Neural cell (in vitro differentiated cells): ENCODE measurements at regions not wholly inside any gene's neighbourhood (a gene's known extent, or its start where the extent isn't known, plus 50 kb on each side); places are given as distances from the start of the nearest gene placed in this dataset.

ENCODE experiments used
- CTCF ChIP-seq: fragments of 450-650 bp; IDR thresholded peaks from 2 replicates; pipeline ENCODE4 v1.5.1; 2014; ENCODE audit warnings: antibody characterized with exemption, mild to moderate bottlenecking, moderate library complexity; ENCODE audit not compliant: poor library complexity, severe bottlenecking
- EP300 ChIP-seq: fragments of 450-650 bp; conservative IDR thresholded peaks from 2 replicates; pipeline ENCODE4 v1.6.1; 2014; ENCODE audit warnings: antibody characterized with exemption, mild to moderate bottlenecking, moderate library complexity; ENCODE audit not compliant: poor library complexity, severe bottlenecking
- EZH2 ChIP-seq: fragments of 200-600, 300-800 bp; shearing (Covaris generic), sonication (generic); IDR thresholded peaks from 2 replicates; pipeline ENCODE4 v1.6.1; 2014; ENCODE audit warnings: antibody characterized with exemption, low read length, borderline replicate concordance, mild to moderate bottlenecking; ENCODE audit not compliant: insufficient read depth, poor library complexity, severe bottlenecking
- MXI1 ChIP-seq: fragments of 450-650 bp; conservative IDR thresholded peaks from 2 replicates; pipeline ENCODE4 v1.6.1; 2014; ENCODE audit warnings: antibody characterized with exemption, mild to moderate bottlenecking; ENCODE audit not compliant: poor library complexity, severe bottlenecking
- POLR2AphosphoS5 ChIP-seq: IDR thresholded peaks from 2 replicates; pipeline ENCODE4 v1.6.1; 2012
- RAD21 ChIP-seq: fragments of 450-650 bp; conservative IDR thresholded peaks from 2 replicates; pipeline ENCODE4 v1.6.1; 2014; ENCODE audit warnings: antibody characterized with exemption, mild to moderate bottlenecking, moderate library complexity
- SMC3 ChIP-seq: fragments of 450-650 bp; conservative IDR thresholded peaks from 2 replicates; pipeline ENCODE4 v1.6.1; 2014; ENCODE audit warnings: antibody characterized with exemption, mild to moderate bottlenecking, moderate library complexity; ENCODE audit not compliant: poor library complexity
- TF ChIP-seq, protein P1 (sequence below): IDR thresholded peaks from 2 replicates; pipeline ENCODE4 v1.6.1; 2012; ENCODE audit warnings: borderline replicate concordance

DNA sequence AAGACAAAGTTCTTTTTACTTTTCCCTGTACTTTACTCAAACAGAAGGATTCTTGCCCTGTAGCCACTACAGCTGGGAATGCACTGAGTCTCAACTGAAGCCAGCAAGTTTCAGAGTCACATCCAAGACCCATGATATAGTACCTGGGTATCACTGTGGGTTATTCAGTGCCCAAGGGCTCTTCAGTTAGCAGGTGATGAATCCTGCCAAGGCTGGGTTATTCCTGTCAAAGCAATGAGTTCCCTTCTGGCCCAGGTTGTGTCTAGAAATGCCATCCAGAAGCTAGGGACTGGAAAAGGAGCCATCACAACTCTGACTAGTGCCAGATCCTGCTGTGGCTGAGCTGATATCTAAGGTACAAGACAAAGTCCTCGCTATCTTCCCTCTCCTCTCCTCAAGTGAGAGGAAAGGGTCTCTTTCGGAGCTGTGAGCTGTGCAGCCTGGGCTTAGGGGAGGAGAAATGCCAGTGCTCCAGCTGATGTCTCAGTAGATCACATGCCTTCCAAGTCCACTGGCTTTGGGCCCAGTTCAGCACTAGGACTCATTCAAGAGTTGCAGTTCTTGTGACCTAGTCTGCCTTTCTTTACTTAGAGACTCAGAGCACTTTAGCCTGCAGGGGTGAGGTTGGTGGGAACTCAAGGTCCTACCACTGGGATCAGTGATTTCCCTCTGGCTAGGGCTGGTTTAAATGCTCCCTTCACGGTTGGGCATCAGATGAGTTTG, 369.4 kb downstream of the TBX15 start:
- no peak for TF ChIP-seq CTCF
- TF ChIP-seq EP300 = no peak
- no peak for TF ChIP-seq POLR2AphosphoS5
- no peak for TF ChIP-seq RAD21
- TF ChIP-seq SMC3 = no peak
- no peak for TF ChIP-seq EZH2
- TF ChIP-seq, protein P1, sequence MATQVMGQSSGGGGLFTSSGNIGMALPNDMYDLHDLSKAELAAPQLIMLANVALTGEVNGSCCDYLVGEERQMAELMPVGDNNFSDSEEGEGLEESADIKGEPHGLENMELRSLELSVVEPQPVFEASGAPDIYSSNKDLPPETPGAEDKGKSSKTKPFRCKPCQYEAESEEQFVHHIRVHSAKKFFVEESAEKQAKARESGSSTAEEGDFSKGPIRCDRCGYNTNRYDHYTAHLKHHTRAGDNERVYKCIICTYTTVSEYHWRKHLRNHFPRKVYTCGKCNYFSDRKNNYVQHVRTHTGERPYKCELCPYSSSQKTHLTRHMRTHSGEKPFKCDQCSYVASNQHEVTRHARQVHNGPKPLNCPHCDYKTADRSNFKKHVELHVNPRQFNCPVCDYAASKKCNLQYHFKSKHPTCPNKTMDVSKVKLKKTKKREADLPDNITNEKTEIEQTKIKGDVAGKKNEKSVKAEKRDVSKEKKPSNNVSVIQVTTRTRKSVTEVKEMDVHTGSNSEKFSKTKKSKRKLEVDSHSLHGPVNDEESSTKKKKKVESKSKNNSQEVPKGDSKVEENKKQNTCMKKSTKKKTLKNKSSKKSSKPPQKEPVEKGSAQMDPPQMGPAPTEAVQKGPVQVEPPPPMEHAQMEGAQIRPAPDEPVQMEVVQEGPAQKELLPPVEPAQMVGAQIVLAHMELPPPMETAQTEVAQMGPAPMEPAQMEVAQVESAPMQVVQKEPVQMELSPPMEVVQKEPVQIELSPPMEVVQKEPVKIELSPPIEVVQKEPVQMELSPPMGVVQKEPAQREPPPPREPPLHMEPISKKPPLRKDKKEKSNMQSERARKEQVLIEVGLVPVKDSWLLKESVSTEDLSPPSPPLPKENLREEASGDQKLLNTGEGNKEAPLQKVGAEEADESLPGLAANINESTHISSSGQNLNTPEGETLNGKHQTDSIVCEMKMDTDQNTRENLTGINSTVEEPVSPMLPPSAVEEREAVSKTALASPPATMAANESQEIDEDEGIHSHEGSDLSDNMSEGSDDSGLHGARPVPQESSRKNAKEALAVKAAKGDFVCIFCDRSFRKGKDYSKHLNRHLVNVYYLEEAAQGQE = no peak
- no peak for TF ChIP-seq MXI1
